ENCODE measurements at regions not wholly inside any gene's neighbourhood (a gene's known extent, or its start where the extent isn't known, plus 50 kb on each side); places are given as distances from the start of the nearest gene placed in this dataset.

GRCh38 chr1:57966751-57967406 is 543.0 kb upstream of the DAB1 start:
- H3K36me3 ChIP-seq (replicated peaks; ENCODE audit: low read depth, low read length), result no peaks in the 10 kb centered on the region
- no peak overlapping the region for H2AFZ ChIP-seq (ENCODE audit: low read depth, low read length)
- no peak overlapping the region for H3K4me2 ChIP-seq (ENCODE audit: low read length)
- H3K9ac ChIP-seq (ENCODE audit: low read length), result no peak overlapping the region
- H3K27me3 ChIP-seq (ENCODE audit: low read depth, low read length), result no peaks in the 10 kb centered on the region; the same call in 1 of the 2 replicates
- H3K27ac ChIP-seq (ENCODE audit: low read length), result no peak overlapping the region
- H4K20me1 ChIP-seq (ENCODE audit: insufficient read depth, low read length), result no peaks in the 10 kb centered on the region
- no peaks in the 10 kb centered on the region for H3K4me1 ChIP-seq (ENCODE audit: low read length)
- no peaks in the 10 kb centered on the region for H3K9me3 ChIP-seq (ENCODE audit: insufficient read depth, low read length)
- H3K4me3 ChIP-seq (ENCODE audit: low read length), result no peak overlapping the region
- no peak for TF ChIP-seq CTCF (IDR thresholded peaks at IDR 0.05; ENCODE audit: low read depth, low read length)
- TF ChIP-seq EZH2phosphoT487 (IDR thresholded peaks at IDR 0.05; ENCODE audit: low read depth), result no peak
- H3K79me2 ChIP-seq (ENCODE audit: low read length), result no peaks in the 10 kb centered on the region

- no peaks in the 10 kb centered on the region for H3K79me2 ChIP-seq (ENCODE audit: low read length)
- H3K4me3 ChIP-seq (ENCODE audit: low read length), result no peak overlapping the region
- H2AFZ ChIP-seq (ENCODE audit: low read depth, low read length), result no peak overlapping the region
- no peaks in the 10 kb centered on the region for H3K36me3 ChIP-seq (replicated peaks; ENCODE audit: low read depth, low read length)
- no peaks in the 10 kb centered on the region for H3K9me3 ChIP-seq (ENCODE audit: insufficient read depth, low read length)
- H3K4me1 ChIP-seq (ENCODE audit: low read length), result no peaks in the 10 kb centered on the region
- no peak overlapping the region for H3K4me2 ChIP-seq (ENCODE audit: low read length)
- no peak overlapping the region for H3K9ac ChIP-seq (ENCODE audit: low read length)
- no peaks in the 10 kb centered on the region for H4K20me1 ChIP-seq (ENCODE audit: insufficient read depth, low read length)
- TF ChIP-seq EZH2phosphoT487 (IDR thresholded peaks at IDR 0.05; ENCODE audit: low read depth) (no peak), CTCF (IDR thresholded peaks at IDR 0.05; ENCODE audit: low read depth, low read length) (peak; percentile 18; the same call in 1 of the 2 replicates)
- H3K27ac ChIP-seq (ENCODE audit: low read length), result no peak overlapping the region
- H3K27me3 ChIP-seq (ENCODE audit: low read depth, low read length), result no peaks in the 10 kb centered on the region; the same call in 1 of the 2 replicates
Observed at GRCh38 chr1:57966340-57966739, 542.5 kb upstream of the DAB1 start.

- TF ChIP-seq CTCF (IDR thresholded peaks at IDR 0.05; ENCODE audit: low read depth, low read length), result no peak
- TF ChIP-seq EZH2phosphoT487 (IDR thresholded peaks at IDR 0.05; ENCODE audit: low read depth), result no peak
- H3K4me3 ChIP-seq (ENCODE audit: low read length), result no peak overlapping the region
- H3K9me3 ChIP-seq (ENCODE audit: insufficient read depth, low read length), result no peaks in the 10 kb centered on the region
- H3K27me3 ChIP-seq (ENCODE audit: low read depth, low read length), result no peaks in the 10 kb centered on the region; the same call in 1 of the 2 replicates
- H4K20me1 ChIP-seq (ENCODE audit: insufficient read depth, low read length), result no peaks in the 10 kb centered on the region
- H3K4me2 ChIP-seq (ENCODE audit: low read length), result no peak overlapping the region
- no peak overlapping the region for H3K27ac ChIP-seq (ENCODE audit: low read length)
- H2AFZ ChIP-seq (ENCODE audit: low read depth, low read length), result no peak overlapping the region
- no peaks in the 10 kb centered on the region for H3K79me2 ChIP-seq (ENCODE audit: low read length)
- no peaks in the 10 kb centered on the region for H3K36me3 ChIP-seq (replicated peaks; ENCODE audit: low read depth, low read length)
- H3K9ac ChIP-seq (ENCODE audit: low read length), result no peak overlapping the region
- H3K4me1 ChIP-seq (ENCODE audit: low read length), result no peaks in the 10 kb centered on the region
Observed at GRCh38 chr1:57963581-57963980, 539.7 kb upstream of the DAB1 start.

GRCh38 chr1:57959531-57960241 is 535.8 kb upstream of the DAB1 start:
- Histone ChIP-seq H3K27me3 (ENCODE audit: low read depth, low read length) (no peaks in the 10 kb centered on the region), H3K9ac (ENCODE audit: low read length) (no peak overlapping the region), H3K4me2 (ENCODE audit: low read length) (no peak overlapping the region), H2AFZ (ENCODE audit: low read depth, low read length) (no peak overlapping the region), H3K79me2 (ENCODE audit: low read length) (no peaks in the 10 kb centered on the region), H4K20me1 (ENCODE audit: insufficient read depth, low read length) (no peaks in the 10 kb centered on the region), H3K9me3 (ENCODE audit: insufficient read depth, low read length) (no peaks in the 10 kb centered on the region), H3K4me3 (ENCODE audit: low read length) (no peak overlapping the region), H3K4me1 (ENCODE audit: low read length) (no peaks in the 10 kb centered on the region), H3K36me3 (replicated peaks; ENCODE audit: low read depth, low read length) (no peaks in the 10 kb centered on the region), H3K27ac (ENCODE audit: low read length) (no peak overlapping the region)
- TF ChIP-seq EZH2phosphoT487 (IDR thresholded peaks at IDR 0.05; ENCODE audit: low read depth), result no peak
- TF ChIP-seq CTCF (IDR thresholded peaks at IDR 0.05; ENCODE audit: low read depth, low read length), result no peak
